Neuronal stem cell (in vitro differentiated cells): ENCODE measurements at regions not wholly inside any gene's neighbourhood (a gene's known extent, or its start where the extent isn't known, plus 50 kb on each side); places are given as distances from the start of the nearest gene placed in this dataset.

Experiments
- DNase-seq: peaks from one replicate; pipeline ENCODE4 v3.0.0-alpha.2; 2013; ENCODE audit warnings: low spot score
- H2AFZ ChIP-seq: one replicate; pipeline ENCODE4 v1.6.1; 2013; ENCODE audit warnings: mild to moderate bottlenecking, low read length, inconsistent platforms
- H2AK5ac ChIP-seq: 2 replicates; pipeline ENCODE4 v1.6.1; 2013; ENCODE audit warnings: low read depth, mild to moderate bottlenecking, inconsistent platforms, low read length, moderate library complexity, mixed read lengths
- H2BK120ac ChIP-seq: 2 replicates; pipeline ENCODE4 v1.6.1; 2013; ENCODE audit warnings: low read depth, mild to moderate bottlenecking, inconsistent platforms, low read length, moderate library complexity, mixed read lengths
- H2BK12ac ChIP-seq: one replicate; pipeline ENCODE4 v1.6.1; 2013; ENCODE audit warnings: low read length, inconsistent platforms
- H2BK15ac ChIP-seq: 2 replicates; pipeline ENCODE4 v1.6.1; 2013; ENCODE audit warnings: mild to moderate bottlenecking, low read length, inconsistent platforms, mixed read lengths
- H2BK5ac ChIP-seq: one replicate; pipeline ENCODE4 v1.6.1; 2013; ENCODE audit warnings: inconsistent platforms, mild to moderate bottlenecking, low read length, moderate library complexity
- H3K14ac ChIP-seq: one replicate; pipeline ENCODE4 v1.6.1; 2013; ENCODE audit warnings: low read length, inconsistent platforms
- H3K18ac ChIP-seq: 2 replicates; pipeline ENCODE4 v1.6.1; 2013; ENCODE audit warnings: low read length, inconsistent platforms
- H3K23ac ChIP-seq: 2 replicates; pipeline ENCODE4 v1.6.1; 2013; ENCODE audit warnings: low read depth, mild to moderate bottlenecking, mixed read lengths, low read length, inconsistent platforms; ENCODE audit not compliant: poor library complexity
- H3K27ac ChIP-seq: replicated peaks from 3 replicates; pipeline ENCODE4 v1.5.1; 2013; ENCODE audit warnings: low read length, inconsistent platforms
- H3K27me3 ChIP-seq, 3 experiments: 2 replicates each; pipeline ENCODE4 v1.6.1; 2013; ENCODE audit warnings: low read length in 3 of 3, mild to moderate bottlenecking in 2 of 3, inconsistent platforms in 1 of 3, low read depth in 1 of 3, mixed read lengths in 1 of 3, moderate library complexity in 1 of 3; ENCODE audit not compliant: control insufficient read depth in 3 of 3, insufficient read depth in 3 of 3
- H3K36me3 ChIP-seq, 2 donors: replicated peaks in 1 of 2; 2 replicates each; pipeline ENCODE4 v1.6.1; 2013; ENCODE audit warnings: low read length in 2 of 2; ENCODE audit not compliant: control insufficient read depth in 2 of 2, insufficient read depth in 2 of 2
- H3K4ac ChIP-seq: 2 replicates; pipeline ENCODE4 v1.6.1; 2013; ENCODE audit warnings: inconsistent platforms, mild to moderate bottlenecking, low read length, moderate library complexity
- H3K4me1 ChIP-seq, 2 donors: 1 replicate in 1 of 2; 2 replicates in 1 of 2; pipeline ENCODE4 v1.6.1; 2013; ENCODE audit warnings: low read length in 2 of 2, low read depth in 1 of 2; ENCODE audit not compliant: control insufficient read depth in 2 of 2, insufficient read depth in 1 of 2
- H3K4me2 ChIP-seq: one replicate; pipeline ENCODE4 v1.6.1; 2013; ENCODE audit warnings: mild to moderate bottlenecking, low read length, inconsistent platforms; ENCODE audit not compliant: insufficient read depth, poor library complexity, severe bottlenecking
- H3K4me3 ChIP-seq, 2 donors: 2 replicates each; pipeline ENCODE4 v1.5.1; 2013; ENCODE audit warnings: low read length in 2 of 2, mild to moderate bottlenecking in 2 of 2, inconsistent platforms in 1 of 2, moderate library complexity in 1 of 2
- H3K79me1 ChIP-seq: one replicate; pipeline ENCODE4 v1.6.1; 2013; ENCODE audit warnings: low read depth, mild to moderate bottlenecking, inconsistent platforms, low read length, moderate library complexity
- H3K9ac ChIP-seq: one replicate; pipeline ENCODE4 v1.6.1; 2013; ENCODE audit warnings: mild to moderate bottlenecking, low read depth, low read length, inconsistent platforms; ENCODE audit not compliant: poor library complexity
- H3K9me3 ChIP-seq, 2 donors: replicated peaks in 1 of 2; 2 replicates each; pipeline versions ENCODE3 to v1.6.1; 2013; ENCODE audit warnings: low read length in 2 of 2, mild to moderate bottlenecking in 2 of 2, inconsistent platforms in 1 of 2, low read depth in 1 of 2, mixed read lengths in 1 of 2, moderate library complexity in 1 of 2; ENCODE audit not compliant: control insufficient read depth in 2 of 2, insufficient read depth in 1 of 2
- H4K8ac ChIP-seq: one replicate; pipeline ENCODE4 v1.6.1; 2013; ENCODE audit warnings: low read depth, mild to moderate bottlenecking, inconsistent platforms, low read length, moderate library complexity
- H4K91ac ChIP-seq: one replicate; pipeline ENCODE4 v1.6.1; 2013; ENCODE audit warnings: low read length, low read depth, mild to moderate bottlenecking, inconsistent platforms; ENCODE audit not compliant: poor library complexity
- WGBS, 2 donors: extraction: QIAGEN DNeasy Blood & Tissue Kit; methylation state at CpG; one replicate each; pipeline ENCODE4 v1.1.7; 2013; ENCODE audit warnings: missing lambda C conversion rate in 2 of 2, mixed read lengths in 1 of 2; ENCODE audit not compliant: insufficient read length in 2 of 2, insufficient replicate concordance in 1 of 2; ENCODE audit errors: extremely low coverage in 2 of 2; 5-methylcytosine and 5-hydroxymethylcytosine counted together

- Histone ChIP-seq H3K4me3 (no peak overlapping the region), H3K23ac (no peak overlapping the region), H3K14ac (no peak overlapping the region), H3K4ac (no peak overlapping the region), H3K4me1 (peaks cover 0 to 6% of the 10 kb centered on the region in 2 donors), H2BK15ac (no peak overlapping the region), H3K27ac (no peak overlapping the region), H2AFZ (no peak overlapping the region), H3K18ac (peak overlapping the region; percentile 11), H2BK5ac (no peak overlapping the region), H4K91ac (no peak overlapping the region), H3K4me2 (no peak overlapping the region), H2BK12ac (no peak overlapping the region), H4K8ac (no peak overlapping the region), H3K9ac (no peak overlapping the region), H3K79me1 (peaks cover 2% of the 10 kb centered on the region), H3K9me3 (no peaks in the 10 kb centered on the region), H2AK5ac (no peak overlapping the region), H2BK120ac (no peak overlapping the region), H3K36me3 (no peaks in the 10 kb centered on the region), H3K27me3 (no peaks in the 10 kb centered on the region)
- no peak for DNase-seq
- no CpG with 5 or more reads among the region's 5 CpGs for WGBS, 2 donors
Observed at GRCh38 chr2:234345921-234346320, 151.0 kb downstream of the ARL4C start.

DNA sequence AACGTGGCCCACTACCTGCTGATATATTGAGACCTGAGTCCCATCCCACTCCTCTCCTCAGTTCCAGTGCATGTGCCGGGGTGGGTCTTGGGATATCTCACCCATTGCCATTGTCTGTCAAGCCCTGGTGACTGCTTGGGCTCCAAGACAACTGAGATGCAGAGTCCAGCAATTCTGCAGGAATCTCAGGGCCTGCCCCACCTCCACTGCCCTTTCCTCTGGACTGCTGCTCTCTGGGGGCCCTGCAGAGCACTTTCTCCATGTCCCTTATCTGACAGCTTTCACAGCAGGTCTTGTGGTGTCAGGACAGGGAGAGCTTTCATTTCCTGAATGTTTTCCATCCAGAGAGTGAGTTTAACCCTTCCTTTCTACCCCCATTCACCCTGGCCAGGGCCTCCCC, 152.9 kb downstream of the ARL4C start:
- H3K4ac ChIP-seq = no peak overlapping the region
- peak overlapping the region; percentile 4 for H2BK12ac ChIP-seq
- H2BK15ac ChIP-seq = peak overlapping the region; percentile 95
- H3K4me2 ChIP-seq = no peak overlapping the region
- peaks cover 0 to 6% of the 10 kb centered on the region in 2 donors for H3K4me1 ChIP-seq
- no peaks in the 10 kb centered on the region for H3K36me3 ChIP-seq
- H3K27ac ChIP-seq = no peak overlapping the region
- H3K18ac ChIP-seq = peak overlapping the region; percentile 70
- no peak overlapping the region for H4K91ac ChIP-seq
- H2AFZ ChIP-seq = no peak overlapping the region
- no peak overlapping the region for H3K4me3 ChIP-seq
- no peak overlapping the region for H3K14ac ChIP-seq
- H2AK5ac ChIP-seq = no peak overlapping the region
- no peak for DNase-seq
- H3K9ac ChIP-seq = no peak overlapping the region
- H3K79me1 ChIP-seq = peaks cover 2% of the 10 kb centered on the region
- no peak overlapping the region for H2BK120ac ChIP-seq
- no CpG with 5 or more reads among the region's 2 CpGs for WGBS, 2 donors
- no peak overlapping the region for H3K23ac ChIP-seq
- no peak overlapping the region for H2BK5ac ChIP-seq
- peaks cover 3% of the 10 kb centered on the region in 2 donors for H3K9me3 ChIP-seq
- no peak overlapping the region for H4K8ac ChIP-seq
- H3K27me3 ChIP-seq = no peaks in the 10 kb centered on the region

GRCh38 chr2:234343372-234343771, 153.5 kb downstream of the ARL4C start:
- no peak overlapping the region for H2BK5ac ChIP-seq
- H2BK12ac ChIP-seq = no peak overlapping the region
- no peak overlapping the region for H2BK120ac ChIP-seq
- H3K23ac ChIP-seq = no peak overlapping the region
- no peak overlapping the region for H3K4me3 ChIP-seq
- H4K91ac ChIP-seq = no peak overlapping the region
- H4K8ac ChIP-seq = no peak overlapping the region
- H3K4me2 ChIP-seq = no peak overlapping the region
- peaks cover 2% of the 10 kb centered on the region for H3K79me1 ChIP-seq
- H3K9me3 ChIP-seq = peaks cover 3% of the 10 kb centered on the region in 2 donors
- no CpG with 5 or more reads among the region's 1 CpG for WGBS, 2 donors
- no peak overlapping the region for H3K9ac ChIP-seq
- no peak overlapping the region for H3K18ac ChIP-seq
- no peak overlapping the region for H2AFZ ChIP-seq
- H3K27me3 ChIP-seq = no peaks in the 10 kb centered on the region
- no peak overlapping the region for H3K4ac ChIP-seq
- no peak overlapping the region for H2BK15ac ChIP-seq
- H3K27ac ChIP-seq = no peak overlapping the region
- no peak overlapping the region for H3K14ac ChIP-seq
- DNase-seq = no peak
- H2AK5ac ChIP-seq = no peak overlapping the region
- H3K4me1 ChIP-seq = peaks cover 0 to 6% of the 10 kb centered on the region in 2 donors
- no peaks in the 10 kb centered on the region for H3K36me3 ChIP-seq

DNA sequence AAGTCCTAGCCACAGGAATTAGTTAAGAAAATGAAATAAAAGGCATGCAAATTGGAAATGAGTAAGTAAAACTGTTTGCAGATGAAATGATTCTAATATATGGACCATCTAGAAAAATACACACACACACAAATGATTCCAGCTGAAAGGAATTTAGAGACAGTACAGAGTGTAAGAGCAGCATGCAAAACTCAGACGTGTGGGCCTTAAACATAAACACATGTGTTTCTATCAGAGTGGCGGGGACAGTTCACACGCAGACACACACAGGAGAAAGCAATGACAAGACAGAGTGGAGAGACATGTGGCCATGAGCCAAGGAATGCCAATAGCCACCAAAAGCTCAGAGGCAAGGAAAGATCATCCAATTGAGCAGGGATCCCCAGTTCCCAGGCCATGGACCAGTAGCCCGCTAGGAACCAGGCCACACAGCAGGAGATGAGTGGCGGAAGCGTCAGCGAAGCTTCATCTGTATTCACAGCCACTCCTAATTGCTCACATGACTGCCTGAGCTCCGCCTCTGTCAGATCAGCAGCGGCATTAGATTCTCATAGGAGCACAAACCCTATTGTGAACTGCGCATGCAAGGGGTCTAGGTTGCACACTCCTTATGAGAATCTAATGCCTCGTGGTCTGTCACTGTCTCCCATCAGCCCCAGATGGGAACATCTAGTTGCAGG, 155.4 kb downstream of the ARL4C start:
- no peak overlapping the region for H2BK120ac ChIP-seq
- no peaks in the 10 kb centered on the region for H3K27me3 ChIP-seq
- no peaks in the 10 kb centered on the region for H3K36me3 ChIP-seq
- no peak overlapping the region for H3K4me2 ChIP-seq
- no peak overlapping the region for H3K4ac ChIP-seq
- H3K9me3 ChIP-seq = peaks cover 6 to 7% of the 10 kb centered on the region in 2 donors
- H2BK12ac ChIP-seq = no peak overlapping the region
- no CpG with 5 or more reads among the region's 11 CpGs for WGBS, 2 donors
- DNase-seq = no peak
- H2AK5ac ChIP-seq = no peak overlapping the region
- no peak overlapping the region for H3K14ac ChIP-seq
- H2BK15ac ChIP-seq = no peak overlapping the region
- no peak overlapping the region for H3K27ac ChIP-seq
- H2AFZ ChIP-seq = no peak overlapping the region
- peaks cover 2% of the 10 kb centered on the region for H3K79me1 ChIP-seq
- no peak overlapping the region for H3K4me3 ChIP-seq
- no peak overlapping the region for H3K9ac ChIP-seq
- H3K18ac ChIP-seq = no peak overlapping the region
- H4K8ac ChIP-seq = no peak overlapping the region
- no peak overlapping the region for H4K91ac ChIP-seq
- H3K4me1 ChIP-seq = peaks cover 0 to 6% of the 10 kb centered on the region in 2 donors
- no peak overlapping the region for H3K23ac ChIP-seq
- no peak overlapping the region for H2BK5ac ChIP-seq
